ENCODE measurements at regions not wholly inside any gene's neighbourhood (a gene's known extent, or its start where the extent isn't known, plus 50 kb on each side); places are given as distances from the start of the nearest gene placed in this dataset.

GRCh38 chr2:215486291-215487001 lies 50.6 kb upstream of the FN1 start:
- Mint-ChIP-seq H3K36me3 (ENCODE audit: low read depth) (no peaks in the 10 kb centered on the region), H3K27ac (no peak overlapping the region), H3K4me3 (no peak overlapping the region), H3K4me1 (no peaks in the 10 kb centered on the region), H3K27me3 (peaks cover 17% of the 10 kb centered on the region)
- ATAC-seq (no peak), DNase-seq (no peak)
- no peaks in the 10 kb centered on the region for H3K9me3 ChIP-seq (ENCODE audit: control insufficient read depth, low read length, poor library complexity, severe bottlenecking)

All from T-helper 17 cell (primary cell).